GM18499 (cell line): ENCODE measurements at regions not wholly inside any gene's neighbourhood (a gene's known extent, or its start where the extent isn't known, plus 50 kb on each side); places are given as distances from the start of the nearest gene placed in this dataset.

ENCODE experiments used
- ATAC-seq: cut with Tn5 transposase; IDR thresholded peaks from one replicate; pipeline ENCODE4 v1.9.1; 2021; ENCODE audit warnings: moderate number of reproducible peaks; ENCODE audit not compliant: insufficient read depth, unreplicated experiment

DNA sequence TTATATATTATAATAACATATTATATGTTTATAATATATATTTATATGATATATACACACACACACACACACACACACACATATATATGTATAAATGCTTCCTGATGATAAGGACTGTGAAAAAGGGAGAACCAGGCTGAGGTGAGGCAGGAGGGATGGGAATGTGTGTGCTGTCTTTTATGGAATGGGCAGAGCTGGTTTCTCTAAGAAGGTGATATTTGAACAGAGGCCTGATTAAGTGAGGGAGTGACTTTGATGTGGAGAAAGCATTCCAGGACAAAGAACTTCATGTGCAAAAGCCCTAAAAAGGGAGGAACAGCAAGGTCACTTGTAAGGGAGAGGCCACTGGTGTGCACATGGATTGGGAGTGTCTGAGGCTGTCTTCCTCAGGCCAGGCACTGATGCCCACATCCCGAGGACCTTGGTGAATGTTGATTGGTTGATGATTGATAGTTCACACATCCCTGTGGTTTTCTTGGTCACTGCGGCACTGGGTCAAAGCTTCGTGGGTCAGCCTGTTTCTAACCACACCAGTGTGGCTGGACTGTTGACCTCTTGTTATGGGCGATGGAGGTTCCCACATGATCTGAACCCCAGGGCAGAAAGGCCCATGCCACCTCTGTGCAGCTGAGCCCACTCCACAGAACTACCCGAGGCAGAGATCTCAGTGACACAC lies 196.9 kb downstream of the MYCN start:
- no peak for ATAC-seq

DNA sequence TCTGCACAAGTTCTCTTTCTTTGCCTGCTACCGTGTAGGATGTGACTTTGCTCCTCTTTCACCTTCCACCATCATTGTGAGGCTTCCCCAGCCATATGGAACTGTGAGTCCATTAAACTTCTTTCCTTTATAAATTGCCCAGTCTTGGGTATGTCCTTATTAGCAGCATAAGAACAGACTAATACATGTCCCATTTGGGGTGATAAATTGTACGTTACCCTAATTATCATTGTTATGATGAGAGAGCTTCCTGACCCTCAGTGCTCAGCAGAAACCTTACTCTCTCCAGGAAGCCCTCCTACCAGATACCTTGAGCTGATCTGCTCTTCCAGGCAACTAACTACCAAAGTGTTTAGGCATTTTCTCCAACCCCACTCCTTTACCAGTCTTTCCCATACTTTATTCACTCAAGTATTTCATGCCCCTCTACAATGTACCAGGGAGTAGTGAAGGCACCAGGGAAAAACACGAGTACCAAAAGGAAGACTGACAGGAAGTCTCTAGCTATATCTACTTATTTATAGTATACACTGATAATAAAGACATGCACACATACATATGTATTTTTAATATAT lies 196.2 kb downstream of the MYCN start:
- ATAC-seq: no peak

DNA sequence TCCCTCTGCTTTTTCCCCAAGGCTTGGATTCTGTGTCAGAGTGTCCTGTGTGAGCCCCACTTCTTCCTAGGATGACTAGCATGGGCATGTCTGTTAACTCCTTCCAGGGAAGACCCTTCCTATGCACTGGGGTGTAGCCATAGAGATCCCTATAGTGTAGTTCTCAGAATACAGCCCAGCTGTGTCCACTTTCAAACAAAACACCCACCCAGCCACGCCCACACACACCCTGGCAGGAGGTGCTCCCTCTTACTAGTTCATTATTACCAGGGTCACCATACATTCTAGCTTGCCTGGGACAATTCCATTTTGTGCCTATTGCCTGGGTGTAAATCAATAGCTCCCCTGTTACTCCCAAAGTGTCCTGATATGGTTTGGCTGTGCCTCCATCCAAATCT lies 195.6 kb downstream of the MYCN start:
- no peak for ATAC-seq

DNA sequence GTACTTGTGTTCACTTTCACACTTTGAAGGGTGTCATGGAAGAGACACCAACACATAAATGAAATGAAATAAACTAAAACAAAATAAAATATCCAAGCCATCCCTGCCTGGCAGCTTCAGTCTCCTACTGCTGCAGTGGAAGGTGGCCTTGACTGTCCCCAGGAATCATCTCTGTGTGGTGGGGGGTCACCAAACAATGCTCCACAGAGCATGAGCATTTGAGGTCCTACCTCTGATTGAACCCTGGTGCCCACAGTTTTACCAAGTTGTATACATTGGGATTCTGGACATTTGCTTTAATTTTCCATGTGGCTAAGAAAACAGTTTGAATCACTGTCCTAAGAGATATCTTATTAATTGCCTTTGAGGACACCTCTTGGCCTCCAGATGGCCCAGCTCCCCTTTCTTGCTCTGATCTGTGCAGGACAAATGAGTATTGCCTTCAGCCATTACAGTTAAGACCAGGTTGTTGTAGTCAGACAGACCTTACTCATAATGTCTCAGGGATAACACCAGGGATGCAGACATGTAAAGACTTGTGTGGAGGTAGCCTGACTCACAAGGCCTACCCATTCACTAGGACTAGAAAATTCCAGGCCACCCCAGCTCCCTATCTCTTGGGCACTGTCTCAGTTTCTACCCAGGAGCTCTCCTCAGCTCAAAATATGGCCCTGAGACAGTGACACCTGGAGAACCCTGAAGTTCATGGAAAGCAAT lies 195.0 kb downstream of the MYCN start:
- no peak for ATAC-seq

DNA sequence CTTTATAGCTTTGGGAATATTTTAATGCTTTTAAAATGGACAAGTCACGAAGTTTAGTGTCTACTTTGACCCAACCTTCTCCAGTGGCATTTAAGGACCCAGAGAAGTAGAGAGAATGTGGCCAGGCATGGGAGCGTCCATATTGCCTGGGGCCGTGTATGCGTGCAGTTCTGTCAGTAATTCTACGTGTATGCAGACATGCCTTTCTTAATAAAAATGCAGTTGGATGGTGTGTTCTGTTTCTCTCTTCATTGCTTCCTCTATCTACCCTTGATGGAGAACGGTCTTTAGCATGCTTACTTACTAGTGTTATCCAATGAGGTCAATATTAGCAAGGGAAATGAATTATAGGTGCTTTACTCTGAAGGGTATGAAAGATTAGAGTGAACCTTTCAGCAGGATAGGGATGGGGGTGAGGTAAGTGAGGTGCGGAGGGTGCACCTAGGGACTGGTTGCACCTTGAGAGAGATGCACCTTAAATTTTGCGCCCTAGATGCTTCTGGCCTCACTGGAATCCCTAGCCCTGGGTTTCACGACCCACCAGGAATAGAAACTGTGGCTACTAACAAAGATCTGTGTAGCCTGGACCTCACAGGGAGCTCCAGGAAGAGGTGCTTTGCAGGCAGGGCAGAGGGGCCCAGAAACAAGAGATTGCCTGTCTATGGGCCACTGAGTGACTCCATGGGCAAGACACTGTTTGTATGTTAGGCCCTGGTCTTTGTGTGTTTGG lies 194.3 kb downstream of the MYCN start:
- no peak for ATAC-seq

DNA sequence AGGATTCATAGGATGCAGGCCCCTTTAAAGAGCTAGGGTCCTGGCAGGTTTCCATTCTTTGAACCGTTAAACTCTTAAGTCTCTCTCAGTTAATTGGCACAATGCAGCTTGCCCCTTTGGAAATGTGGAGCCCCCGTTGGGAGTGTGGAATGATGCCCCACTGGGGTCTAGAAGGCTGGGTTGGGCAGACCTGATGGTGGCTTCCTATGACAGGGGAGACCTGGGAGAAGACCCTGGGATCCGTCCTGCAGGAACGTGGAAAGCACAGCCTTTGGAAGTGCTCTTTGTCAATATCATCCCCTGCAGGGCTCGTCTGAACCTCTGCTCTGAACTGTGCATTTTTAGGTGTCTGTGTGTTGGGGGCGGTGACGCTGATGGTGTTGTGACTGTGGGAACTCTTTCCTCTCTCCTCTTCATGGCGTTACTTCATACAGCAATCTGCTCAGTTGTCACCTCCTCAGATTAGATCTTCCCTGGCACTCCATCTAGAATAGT lies 190.6 kb downstream of the MYCN start:
- ATAC-seq: no peak

DNA sequence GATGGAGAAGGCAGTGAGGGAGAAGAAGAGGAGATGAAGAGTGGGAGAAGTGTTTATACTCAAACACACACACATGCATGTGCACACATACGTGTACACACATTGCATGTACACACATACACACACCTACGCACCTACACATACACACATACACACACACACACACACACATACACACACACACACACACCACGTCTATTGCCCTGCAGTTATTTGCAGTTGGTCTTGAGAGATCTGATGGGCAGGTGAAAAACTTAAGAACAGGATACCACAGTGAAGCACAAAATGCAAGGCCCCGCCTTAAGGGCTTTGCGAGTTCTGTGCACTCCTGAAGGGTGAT lies 190.2 kb downstream of the MYCN start:
- ATAC-seq: no peak

DNA sequence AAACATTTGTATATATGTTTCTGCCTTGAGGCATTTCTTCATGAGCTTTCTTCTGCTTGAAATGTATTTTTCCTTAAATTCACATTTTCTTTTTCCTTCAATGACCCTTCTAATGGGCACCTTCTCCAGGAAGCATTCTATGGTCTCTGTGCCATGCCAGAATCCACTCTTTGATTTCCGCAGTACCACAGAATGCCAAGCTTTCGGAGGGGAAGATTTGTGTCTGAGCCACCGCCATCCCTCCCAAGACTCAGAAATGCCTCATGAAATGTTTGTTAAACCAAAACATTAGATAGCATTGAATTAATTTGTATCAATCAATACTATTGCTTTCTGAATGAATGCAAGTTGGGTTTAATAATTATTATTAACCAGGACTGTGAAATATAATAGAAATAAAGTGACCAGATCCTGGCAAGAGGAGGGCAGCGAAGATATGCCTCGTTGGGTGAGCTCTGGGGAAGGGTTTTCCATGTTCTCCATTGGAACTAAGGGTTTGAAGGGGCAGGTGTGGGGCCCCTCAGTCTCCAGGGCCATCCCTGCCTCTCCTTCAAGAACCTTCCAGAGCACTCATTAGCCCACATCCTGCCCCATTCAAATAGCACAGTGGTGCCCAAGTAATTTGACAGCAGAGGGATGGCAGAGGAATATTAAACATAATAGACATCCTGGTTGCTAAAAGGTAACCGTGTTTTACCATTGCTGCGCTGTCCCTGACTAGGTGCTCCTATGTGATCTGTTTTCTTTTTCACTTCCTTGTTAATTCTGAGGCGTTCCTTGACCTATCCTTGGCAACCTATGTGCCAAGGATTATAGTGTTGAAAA lies 189.6 kb downstream of the MYCN start:
- no peak for ATAC-seq

DNA sequence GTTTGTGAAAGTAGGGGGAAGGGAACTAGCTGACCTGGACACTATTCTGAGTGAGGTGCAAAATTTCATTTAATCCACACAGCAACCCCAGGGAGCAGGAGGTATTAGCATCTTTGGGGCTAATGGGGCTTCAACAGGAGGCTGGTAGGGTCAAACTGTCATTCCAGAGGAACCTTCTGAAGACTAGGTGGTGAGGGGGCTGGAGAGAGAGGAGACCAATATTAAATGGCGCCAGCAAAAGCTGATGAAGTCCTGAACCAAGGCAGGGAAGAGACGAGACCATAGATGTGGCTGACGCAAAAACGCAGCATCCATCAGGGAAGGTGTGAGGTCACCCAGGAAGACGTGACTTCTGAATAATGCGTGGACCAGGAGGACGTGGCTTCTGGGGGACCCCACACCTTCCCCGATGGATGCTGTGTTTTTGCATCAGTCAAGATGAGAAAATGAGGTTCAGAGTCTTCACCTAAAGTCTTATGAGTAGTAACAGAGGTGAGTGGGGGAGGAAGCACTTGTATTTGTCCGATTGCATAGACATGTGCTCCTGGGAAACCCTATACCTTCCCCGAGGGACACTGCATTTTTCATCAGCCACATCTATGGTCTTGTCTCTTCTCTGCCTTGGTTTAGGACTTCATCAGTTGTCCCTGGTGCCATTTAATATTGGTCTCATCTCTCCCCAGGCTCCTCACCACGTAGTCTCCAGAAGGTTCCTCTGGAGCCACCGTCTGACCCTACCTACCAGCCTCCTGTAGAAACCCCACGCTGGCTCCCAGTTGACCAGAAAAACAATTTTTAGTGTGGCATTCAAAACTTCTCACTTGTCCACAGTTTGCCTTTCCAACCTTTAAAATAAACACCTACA lies 188.6 kb downstream of the MYCN start:
- ATAC-seq: no peak

DNA sequence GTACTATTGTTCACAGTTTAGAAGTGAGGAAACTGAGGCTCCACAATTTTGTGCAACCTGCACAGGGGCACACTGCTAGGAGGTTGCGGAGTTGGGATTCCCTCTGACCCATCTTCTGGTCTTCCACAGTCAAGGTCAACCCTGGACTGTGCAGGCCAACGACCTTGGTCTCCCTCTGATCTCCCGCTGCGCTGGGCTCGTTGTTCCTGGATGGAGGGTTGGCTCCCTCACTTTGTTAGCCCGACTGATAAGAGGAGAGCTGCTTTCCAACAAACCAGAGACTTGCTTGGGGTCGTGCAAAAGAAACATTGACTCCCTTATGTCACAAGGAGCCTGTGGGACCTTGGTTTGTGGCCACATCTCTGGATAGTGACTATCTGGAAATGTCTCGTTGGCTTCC lies 187.6 kb downstream of the MYCN start:
- ATAC-seq: no peak

DNA sequence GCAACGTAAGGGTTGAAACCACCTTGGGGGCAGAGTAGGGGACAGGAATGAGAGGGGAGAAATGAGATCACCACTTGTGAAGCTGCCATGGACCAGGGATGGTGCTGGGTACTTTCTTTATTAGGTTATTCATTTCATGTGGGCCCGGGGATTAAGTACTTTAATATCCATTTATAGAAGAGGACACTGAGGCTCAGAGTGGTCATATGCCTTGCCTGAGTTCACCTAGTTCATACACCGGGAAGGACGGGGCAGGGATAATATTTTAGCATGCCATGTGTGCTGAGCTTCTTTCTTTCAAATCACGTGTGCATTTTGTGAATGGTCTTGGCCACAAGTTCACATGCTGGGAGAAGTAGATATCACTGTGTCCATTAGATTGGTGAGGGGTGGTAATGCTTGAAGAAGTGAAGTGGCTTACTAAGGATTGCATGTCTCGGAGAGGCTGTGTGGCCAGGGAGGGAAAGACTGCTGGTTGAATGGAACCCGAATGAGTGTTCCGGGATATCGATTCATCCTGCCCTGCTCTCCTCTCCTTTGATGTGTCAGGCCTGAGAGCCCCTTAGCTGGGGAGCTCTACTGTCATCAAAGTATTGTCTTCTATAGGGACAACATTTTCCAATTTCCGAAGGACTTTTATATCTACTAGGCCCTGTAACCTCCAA lies 187.1 kb downstream of the MYCN start:
- no peak for ATAC-seq

DNA sequence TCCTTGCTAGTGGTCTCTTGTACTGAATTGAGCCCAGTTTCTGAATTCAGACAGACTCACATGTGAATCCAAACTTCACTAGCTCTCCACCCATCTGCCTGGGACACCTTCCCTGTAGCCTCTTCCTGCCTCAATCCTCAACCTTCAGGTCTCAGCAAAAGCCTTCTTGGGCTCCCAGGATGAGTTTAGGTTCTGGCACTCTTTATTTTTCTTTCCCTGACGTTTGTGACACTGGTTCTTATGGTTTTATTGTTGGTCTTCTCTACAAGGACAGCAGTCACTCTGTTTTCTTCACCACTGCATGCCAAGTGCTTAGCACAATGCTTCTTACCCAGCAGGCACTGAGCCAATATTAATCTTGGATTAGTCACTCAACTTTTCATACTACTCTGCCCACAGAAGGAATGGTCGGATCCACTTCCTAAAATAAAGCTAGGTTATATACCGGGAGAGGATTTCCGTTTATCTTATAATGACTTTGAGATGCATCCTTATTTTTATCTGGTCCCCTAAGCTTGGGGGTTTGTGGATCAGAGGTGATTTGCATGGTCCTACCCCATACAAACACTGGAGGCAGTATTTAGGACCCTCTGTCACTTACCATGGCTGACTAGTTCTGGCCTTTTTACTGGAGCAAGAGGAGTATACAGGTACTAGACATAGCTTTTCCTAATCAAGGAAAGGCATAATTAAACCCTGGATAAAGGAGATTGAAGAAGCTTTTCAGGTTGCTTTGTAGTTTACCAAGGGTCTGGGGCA lies 186.3 kb downstream of the MYCN start:
- no peak for ATAC-seq

DNA sequence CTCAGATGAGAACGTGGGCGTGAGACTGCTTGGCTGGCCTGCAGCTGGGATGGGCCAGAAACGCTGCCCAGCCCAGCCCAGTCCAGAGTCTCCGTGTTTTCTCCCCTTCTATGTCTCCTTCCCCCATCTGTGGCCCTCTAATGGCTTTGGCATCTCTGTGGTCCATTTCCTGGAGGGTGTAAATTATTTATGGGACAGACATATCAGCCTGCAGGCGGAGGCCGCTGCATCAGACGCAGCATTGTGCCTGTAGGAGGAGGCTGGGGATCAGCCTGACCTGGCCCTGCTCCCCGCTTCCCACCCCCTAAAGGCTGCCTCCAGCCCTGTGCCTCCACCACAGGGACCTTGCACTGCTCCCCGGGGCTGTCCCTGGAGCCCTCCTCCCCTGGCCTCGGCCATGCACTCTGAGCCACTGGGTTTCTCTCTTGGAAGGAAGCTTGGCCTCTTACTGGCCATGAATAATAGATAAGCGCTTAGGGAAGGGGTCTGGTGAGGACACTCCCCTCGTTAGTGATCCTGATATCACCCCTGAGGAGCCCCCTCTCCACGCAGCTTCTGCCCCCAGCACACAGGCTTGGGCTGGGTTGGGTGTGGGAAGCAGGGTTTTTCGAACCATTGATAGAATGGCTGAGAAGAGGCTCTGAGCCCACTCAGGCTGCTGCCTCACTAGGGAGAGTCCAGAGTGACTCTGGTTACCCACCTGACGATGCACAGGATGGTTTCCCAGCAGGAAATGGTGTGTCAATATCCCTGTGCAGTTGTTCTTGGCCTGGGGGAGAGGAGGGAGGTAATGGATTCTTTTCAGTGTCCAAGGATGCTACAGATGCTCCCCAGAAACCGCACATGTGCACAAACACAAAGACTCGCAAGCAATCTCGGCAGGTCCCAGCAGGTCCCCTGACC lies 185.5 kb downstream of the MYCN start:
- no peak for ATAC-seq

DNA sequence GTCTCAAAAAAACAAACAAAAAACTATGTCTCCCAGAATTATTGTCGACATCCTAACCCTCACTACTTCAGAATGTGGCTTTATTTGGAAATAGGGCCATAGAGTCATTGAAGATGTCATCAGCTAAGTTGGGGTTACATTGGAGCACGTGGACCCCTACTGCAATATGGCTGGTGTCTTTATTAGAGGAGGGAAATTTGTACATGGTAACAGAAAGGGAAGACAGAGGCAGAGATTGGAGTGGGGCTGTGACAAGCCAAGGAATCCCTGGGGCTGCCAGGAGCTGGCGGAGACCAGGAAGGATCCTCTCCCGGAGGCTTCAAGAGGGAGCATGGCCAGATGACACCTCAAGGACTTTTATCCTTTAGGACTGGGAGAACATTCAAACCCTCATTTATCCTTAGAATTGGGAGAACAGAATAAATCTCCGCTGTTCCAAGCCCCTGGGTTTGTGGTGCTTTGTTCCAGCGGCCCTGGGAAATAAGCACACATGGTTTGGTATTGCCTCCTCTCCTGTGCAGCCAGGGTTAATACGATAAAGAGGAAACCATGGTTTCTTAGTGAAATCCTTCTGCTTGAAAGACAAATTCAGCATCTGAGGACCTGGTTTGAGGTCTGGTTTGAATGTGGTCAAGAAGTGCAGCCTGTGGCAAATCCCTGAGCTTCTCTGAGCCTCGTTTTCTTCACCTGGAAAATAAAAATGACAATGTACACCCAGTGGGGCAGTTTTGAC lies 184.7 kb downstream of the MYCN start:
- ATAC-seq: no peak

DNA sequence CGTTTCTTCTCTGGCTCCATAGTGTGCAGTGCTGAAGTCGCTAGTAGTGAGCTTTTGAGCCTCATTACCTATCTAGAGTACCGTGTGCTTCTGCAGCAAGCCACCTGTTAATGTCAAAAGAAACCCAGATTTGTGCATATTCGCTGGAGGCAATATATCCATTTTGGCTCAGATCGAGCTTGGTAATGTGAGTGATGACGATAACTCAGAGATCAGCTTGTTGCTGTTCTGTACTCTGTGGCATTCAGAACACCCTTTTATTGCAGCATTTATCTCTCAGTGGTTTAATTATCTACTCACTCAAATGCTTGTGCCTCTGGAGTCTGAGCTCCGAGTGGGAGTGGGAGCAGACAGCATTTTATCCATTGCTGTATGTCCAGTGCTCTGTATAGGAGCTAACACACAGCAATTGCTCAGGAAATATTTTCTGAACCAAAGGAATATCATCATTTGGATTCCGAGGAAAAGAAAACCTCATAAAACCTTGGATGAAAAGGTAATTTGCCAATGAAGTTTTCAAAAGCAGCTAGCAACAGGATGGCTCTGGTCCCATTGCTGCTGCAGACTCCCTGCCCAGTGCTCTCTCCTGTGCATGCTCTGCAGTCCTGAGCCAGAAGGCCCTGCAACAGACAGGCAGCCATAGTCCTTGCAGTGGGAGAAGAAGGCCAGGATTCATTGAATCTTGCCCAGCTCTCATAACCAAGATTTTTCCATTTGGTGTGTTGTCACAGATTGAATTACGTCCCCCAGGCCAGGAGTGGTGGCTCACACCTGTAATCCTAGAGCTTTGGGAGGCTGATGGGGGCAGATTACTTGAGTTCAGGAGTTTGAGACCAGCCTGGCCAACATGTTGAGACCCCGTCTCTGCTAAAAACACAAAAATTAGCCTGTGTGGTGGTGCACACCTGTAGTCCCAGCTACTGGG lies 183.8 kb downstream of the MYCN start:
- no peak for ATAC-seq
